Myocyte (in vitro differentiated cells): ENCODE measurements at regions not wholly inside any gene's neighbourhood (a gene's known extent, or its start where the extent isn't known, plus 50 kb on each side); places are given as distances from the start of the nearest gene placed in this dataset.
"Not testable (repeated sequence)": the region's sequence is repeated elsewhere in the genome, so short reads cannot be mapped to it uniquely, and the experiment has no call there.

Experiments
- DNase-seq: peaks from one replicate; pipeline ENCODE4 v3.0.0-alpha.2; 2012; ENCODE audit warnings: low read depth

- no peak for DNase-seq
Observed at GRCh38 chr6:72457738-72458137, 164.1 kb upstream of the KCNQ5 start.

DNA sequence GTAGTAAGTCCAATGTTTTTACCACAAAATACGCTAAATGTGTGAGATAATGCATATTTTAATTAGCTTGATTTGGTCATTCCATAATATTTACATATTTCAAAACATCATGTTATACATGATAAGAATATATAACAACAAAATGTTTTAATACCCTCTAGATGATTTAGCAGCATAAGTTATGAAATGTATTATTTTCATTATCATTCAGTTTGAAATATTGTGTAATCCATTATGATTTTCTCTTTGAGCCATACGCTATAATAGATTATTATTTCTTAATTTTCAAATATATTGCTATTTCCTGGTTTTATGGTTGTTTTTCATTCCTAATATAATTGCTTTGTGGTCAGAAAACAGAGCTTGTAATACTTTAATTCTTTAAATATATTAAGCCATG, 163.3 kb upstream of the KCNQ5 start:
- no peak for DNase-seq

- peak; percentile 59 for DNase-seq
Observed at GRCh38 chr6:72461144-72461543, 160.7 kb upstream of the KCNQ5 start.

- no peak for DNase-seq
Observed at GRCh38 chr6:72464246-72464645, 157.6 kb upstream of the KCNQ5 start.

GRCh38 chr6:72464791-72465691, 156.8 kb upstream of the KCNQ5 start:
- DNase-seq = peak; percentile 61

DNA sequence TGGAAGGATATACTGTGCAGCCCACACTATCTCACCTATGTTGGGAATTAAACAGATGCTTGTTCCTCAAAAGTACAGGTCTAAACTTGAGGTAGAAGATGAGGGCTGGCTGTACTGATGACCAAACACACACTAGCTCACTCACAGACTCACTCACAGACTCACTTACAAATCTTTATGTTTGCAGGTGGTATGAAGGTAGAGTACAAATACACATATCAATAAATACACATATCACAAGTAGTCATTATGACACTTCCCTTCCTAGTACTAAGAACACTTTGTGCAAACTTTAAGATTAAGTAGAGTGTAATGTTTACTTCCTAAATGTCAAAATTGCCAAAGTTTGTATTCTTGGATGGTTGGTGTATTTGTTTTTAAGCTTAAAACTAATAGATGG, 155.4 kb upstream of the KCNQ5 start:
- DNase-seq = no peak

DNA sequence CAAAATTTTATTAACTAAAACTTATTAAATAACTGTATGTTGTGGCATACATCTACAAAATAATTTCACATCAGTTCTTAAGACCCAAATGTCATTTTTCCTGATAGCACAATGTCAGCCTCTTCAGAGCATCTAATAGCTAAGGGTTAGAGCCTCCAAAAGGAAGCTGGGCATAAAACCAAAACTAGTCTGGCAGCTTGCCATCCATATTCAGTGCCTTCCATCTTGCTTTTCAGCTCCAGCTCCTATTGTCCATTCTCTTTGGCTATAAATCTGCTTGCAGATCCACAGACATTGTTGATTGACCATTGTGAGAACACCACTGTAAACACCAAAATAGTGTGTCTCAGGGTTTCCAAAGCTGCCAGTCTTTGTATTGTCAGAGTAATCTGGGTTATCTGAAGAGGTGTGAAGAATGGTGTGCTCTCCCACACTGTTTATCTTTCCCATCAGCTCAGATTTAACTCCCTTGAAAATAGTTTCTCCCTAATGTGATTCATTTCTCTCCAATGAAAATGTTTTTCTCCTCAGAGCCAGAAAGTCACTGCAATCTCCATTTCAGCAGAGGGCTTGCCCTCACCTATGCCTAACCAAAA, 154.8 kb upstream of the KCNQ5 start:
- DNase-seq = no peak

DNA sequence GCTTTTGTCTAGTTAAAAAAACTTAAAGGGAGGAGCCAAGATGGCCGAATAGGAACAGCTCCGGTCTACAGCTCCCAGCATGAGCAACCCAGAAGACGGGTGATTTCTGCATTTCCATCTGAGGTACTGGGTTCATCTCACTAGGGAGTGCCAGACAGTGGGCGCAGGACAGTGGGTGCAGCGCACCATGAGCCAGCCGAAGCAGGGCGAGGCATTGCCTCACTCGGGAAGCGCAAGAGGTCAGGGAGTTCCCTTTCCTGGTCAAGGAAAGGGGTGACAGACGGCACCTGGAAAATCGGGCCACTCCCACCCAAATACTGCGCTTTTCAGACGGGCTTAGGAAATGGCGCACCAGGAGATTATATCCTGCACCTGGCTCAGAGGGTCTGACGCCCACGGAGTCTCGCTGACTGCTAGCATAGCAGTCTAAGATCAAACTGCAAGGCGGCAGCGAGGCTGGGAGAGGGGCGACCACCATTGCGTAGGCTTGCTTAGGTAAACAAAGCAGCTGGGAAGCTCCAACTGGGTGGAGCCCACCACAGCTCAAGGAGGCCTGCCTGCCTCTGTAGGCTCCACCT, 152.4 kb upstream of the KCNQ5 start:
- DNase-seq = not testable (repeated sequence)

GRCh38 chr6:72476051-72476450, 145.8 kb upstream of the KCNQ5 start:
- no peak for DNase-seq

DNA sequence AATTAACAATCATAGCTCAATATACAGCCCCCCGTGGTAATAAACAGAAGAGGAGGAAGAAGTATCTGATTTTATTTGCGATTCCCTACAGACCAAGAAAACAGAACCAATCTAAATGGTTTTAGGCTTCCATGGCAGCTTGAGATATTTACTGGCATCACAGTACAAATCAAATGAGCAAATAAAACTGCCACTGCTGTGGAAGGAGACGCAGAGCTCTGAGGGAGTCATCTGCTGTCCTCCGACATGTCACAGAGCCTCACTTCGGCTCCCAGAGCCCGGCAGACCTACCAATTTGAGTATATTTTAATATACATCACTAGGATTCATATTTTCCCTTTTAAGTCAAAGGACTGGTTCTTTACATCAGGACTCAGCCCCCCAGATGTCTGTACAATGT, 145.2 kb upstream of the KCNQ5 start:
- DNase-seq = no peak

DNA sequence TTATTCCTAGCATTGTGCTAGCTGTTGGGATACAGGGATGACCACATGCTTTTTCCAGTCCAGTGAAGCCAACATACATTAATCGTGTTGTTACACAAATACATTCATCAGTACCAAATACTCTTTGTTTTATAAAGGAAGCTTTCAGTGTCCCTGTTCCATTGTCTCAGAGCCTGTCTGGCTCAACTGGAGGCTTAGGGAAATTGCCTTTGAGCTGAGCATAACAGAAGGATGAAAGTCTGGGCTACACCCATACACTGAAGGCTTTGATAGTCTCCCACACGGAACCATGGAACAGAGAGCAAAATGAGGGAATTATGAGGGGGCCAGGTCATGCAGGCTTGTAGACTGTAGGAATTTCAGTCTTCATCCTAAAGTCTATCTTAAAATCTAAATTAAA, 126.4 kb upstream of the KCNQ5 start:
- DNase-seq = no peak

DNA sequence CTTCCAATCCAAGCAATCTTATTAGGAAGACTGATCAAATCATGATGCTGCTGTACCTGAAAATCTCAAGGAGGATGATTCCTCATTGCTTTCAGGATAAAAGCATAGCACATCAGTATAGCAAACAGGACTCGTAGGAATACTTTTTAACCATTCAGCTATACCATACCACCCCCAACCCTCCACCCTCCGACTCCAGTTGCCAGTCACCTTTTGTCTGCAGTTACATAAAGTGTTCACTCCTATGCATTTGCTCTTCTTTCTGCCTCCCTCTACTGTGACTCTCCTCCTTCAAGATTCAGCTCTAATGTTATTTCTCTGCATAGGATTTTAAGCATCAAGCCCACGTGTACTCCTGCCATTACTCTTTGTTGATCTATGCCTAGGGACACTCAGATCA, 124.7 kb upstream of the KCNQ5 start:
- DNase-seq = no peak

DNA sequence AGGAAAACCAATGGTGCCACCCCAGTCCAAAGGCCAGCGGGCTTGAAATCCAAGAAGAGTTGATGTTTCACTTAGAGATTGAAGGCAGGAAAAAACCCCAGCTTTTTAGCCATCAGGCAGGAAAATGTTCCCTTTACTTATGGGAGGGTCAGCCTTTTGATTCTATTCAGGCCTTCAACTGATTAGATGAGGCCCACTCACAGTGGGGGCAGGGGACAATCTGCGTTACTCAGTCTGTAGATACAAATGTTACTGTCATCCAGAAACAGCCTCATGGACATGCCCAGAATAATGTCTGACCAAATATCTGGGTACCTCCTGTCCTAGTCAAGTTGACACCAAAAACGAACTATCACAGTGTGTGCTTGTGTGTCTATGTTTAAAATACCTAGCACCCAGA, 121.2 kb upstream of the KCNQ5 start:
- DNase-seq = no peak

DNA sequence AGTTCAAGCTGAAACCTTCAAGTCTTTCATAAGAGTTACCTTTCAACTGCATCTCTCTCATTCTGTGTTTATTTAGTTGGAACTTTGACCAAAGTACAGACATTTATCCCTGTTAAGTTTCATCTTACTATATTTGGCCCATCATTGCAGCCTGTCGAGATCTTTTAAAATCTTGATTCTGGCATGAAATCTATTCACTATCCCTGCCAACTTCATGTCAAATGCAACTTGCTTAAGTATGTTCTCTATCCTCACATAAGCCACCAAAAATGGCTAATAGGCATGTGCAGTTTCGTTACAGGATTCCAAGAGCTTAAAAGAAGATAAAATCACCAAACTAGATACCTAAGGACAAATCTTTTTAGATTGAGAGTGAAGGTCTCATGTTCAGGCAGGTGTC, 117.5 kb upstream of the KCNQ5 start:
- no peak for DNase-seq

DNA sequence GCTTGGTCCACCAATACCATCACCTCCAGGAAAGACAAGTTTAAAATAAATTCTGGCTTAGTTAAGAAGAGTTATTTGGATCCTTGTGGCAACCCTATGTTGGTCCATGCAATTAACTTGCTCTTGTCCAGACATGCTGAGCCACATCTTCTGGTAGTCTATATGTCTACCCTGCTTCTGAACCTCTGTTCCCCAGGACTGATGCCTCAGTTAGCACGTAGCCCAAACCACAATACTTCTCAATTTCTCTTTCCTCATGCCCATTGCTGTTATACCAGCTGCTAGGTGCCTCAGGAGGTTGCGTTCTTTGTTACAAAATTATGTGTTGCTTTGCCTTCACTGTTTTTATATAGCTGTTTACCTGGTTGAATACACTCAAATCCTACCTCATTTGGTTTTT, 116.4 kb upstream of the KCNQ5 start:
- no peak for DNase-seq

DNA sequence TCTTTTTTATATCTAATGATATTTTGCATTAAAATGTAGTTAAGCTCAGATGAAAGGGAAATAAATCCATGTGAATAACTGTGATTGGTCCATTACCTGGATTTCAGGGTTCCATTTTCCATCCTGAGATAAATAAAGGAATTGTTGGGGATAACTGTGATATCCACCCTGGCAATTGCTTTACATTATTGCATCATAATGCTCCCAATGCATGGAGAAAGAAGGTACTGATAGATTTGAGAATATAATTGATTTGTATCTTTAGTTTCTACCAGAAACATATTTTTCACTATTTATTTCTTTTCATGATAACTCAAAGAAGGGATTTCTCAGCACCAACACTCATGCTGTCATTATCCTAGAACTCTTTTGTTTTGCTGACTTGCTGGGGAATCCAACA, 102.0 kb upstream of the KCNQ5 start:
- DNase-seq = no peak

DNA sequence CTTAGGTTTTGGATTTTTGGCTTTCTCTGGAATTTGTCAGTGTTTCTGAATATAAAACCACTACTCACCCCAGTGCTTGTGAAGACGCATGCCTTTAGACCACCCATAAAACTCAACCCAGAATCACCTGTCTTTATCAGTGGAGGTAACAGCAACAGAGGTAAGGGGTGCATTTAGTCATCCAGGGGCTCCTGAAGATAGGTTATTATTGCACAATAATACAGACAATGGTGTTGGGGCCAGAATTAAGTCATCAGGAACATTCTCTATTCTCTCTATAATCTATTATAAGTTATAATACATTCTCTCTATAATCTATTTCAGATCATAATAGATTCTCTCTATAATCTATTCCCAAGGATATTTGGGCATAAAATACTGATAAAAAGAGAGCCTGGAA, 100.2 kb upstream of the KCNQ5 start:
- DNase-seq = no peak

DNA sequence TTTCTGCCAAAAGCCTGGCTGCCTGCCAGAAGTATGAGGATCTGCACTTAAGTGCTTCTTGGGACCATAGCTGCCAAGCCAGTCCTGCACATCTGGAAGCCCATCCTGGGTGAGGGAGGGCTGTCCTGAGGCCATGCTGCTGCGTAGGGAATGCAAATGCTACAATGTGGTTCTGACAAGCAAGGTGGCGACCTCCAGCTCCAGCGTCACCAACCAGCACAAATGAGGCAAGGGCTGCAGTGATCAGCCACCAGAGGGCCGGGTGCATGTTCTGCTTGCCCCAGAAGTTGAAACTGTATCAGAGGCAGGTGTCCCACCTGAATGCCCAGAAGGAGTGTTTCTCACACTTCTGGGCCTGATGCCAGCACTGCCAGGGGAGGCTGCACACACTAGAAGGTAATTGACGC, 99.1 kb upstream of the KCNQ5 start:
- DNase-seq = no peak

- peak; percentile 17 for DNase-seq
Observed at GRCh38 chr6:72524011-72524645, 97.7 kb upstream of the KCNQ5 start.

DNA sequence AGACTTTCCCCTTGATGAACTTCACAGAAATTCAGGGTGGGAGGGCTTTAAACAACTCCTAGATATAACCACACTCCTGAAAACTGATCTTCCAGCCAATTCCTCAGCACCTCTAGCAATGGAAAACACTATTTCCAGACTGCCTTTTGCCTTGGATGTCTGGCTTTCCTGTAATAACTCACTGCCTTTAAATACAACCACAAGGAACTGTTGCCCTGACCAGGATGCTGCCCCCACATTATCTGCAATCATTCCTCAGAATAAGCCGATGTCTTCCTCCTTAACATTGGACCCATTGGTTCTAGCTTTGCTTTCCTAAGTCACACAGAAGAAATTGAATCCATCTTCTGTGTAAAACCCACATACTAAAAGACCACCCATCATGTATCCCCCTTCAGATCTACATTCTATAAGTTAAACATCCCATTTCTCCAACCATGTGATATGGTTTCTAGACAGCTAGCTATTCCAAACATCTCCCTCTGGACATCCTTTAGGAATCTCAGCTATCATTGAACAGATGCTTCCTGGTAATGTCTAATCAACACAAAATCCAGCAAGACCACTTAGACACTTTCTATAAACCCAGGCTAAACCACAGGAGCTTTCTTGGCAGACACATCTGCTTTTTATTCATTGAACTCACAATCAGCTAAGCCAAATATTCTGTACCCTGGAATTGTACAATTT, 95.9 kb upstream of the KCNQ5 start:
- peak; percentile 45 for DNase-seq

DNA sequence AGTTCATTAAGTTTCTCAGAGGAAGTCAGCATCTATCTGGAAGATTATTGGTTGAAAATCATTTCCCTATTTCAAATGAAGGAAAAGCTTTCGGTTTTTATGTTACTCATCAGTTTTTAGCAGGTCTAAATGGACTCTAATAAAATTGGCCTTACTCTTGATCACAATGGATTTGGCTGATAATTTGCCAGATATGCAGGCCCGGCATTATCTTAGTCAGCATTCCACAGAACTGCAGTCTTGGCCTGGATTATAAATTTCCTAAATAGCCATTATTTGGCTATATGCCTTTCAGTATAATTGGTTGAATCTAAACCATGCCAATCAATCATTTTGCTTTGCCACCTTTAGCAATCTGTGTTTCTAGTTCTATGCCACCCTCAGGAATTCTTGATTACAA, 91.7 kb upstream of the KCNQ5 start:
- no peak for DNase-seq

GRCh38 chr6:72530750-72531149, 91.1 kb upstream of the KCNQ5 start:
- no peak for DNase-seq
